ENCODE measurements at regions not wholly inside any gene's neighbourhood (a gene's known extent, or its start where the extent isn't known, plus 50 kb on each side); places are given as distances from the start of the nearest gene placed in this dataset.

DNA sequence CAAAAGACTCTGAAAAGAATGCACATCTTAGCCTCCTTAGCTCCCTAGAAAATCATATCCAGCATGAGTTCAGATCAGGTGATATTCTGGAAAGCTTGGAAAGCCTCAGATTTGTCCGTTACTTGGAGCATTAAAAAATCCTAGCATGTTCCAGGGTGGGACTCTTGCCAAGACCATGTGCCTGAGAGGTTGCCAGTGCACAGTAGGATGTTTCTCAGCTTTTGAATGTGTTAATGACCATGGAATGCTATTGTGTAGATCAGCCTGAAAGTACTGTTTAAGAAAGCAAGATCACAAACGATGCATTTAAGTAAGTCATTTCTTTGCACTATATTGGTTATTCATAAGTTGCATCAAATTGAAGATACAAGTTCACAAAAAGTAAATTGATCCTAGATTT, 230.5 kb downstream of the ETNK1 start:
- TF ChIP-seq, protein P1, sequence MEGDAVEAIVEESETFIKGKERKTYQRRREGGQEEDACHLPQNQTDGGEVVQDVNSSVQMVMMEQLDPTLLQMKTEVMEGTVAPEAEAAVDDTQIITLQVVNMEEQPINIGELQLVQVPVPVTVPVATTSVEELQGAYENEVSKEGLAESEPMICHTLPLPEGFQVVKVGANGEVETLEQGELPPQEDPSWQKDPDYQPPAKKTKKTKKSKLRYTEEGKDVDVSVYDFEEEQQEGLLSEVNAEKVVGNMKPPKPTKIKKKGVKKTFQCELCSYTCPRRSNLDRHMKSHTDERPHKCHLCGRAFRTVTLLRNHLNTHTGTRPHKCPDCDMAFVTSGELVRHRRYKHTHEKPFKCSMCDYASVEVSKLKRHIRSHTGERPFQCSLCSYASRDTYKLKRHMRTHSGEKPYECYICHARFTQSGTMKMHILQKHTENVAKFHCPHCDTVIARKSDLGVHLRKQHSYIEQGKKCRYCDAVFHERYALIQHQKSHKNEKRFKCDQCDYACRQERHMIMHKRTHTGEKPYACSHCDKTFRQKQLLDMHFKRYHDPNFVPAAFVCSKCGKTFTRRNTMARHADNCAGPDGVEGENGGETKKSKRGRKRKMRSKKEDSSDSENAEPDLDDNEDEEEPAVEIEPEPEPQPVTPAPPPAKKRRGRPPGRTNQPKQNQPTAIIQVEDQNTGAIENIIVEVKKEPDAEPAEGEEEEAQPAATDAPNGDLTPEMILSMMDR (IDR thresholded peaks at IDR 0.05; ENCODE audit: insufficient read depth, low read length, poor library complexity, severe bottlenecking) = no peak
- no peak for TF ChIP-seq EZH2phosphoT487 (conservative IDR thresholded peaks at IDR 0.05; ENCODE audit: low read length)
